ENCODE measurements at regions not wholly inside any gene's neighbourhood (a gene's known extent, or its start where the extent isn't known, plus 50 kb on each side); places are given as distances from the start of the nearest gene placed in this dataset.

GRCh38 chr2:61700464-61700863 lies 153.4 kb downstream of the FAM161A start:
- Histone ChIP-seq H3K9ac (ENCODE audit: low read length) (no peak overlapping the region), H3K4me3 (ENCODE audit: low read depth in 1 of 2, low read length in 2 of 2) (no peak overlapping the region), H3K4me1 (ENCODE audit: insufficient read depth, low read length) (peaks cover under 1% of the 10 kb centered on the region), H3K36me3 (ENCODE audit: insufficient read depth, low read length) (no peaks in the 10 kb centered on the region), H3K9me3 (ENCODE audit: low read length) (no peaks in the 10 kb centered on the region), H3K27me3 (ENCODE audit: control insufficient read depth in 1 of 2, insufficient read depth in 2 of 2, low read length in 2 of 2) (no peaks in the 10 kb centered on the region), H3K27ac (ENCODE audit: low read depth, low read length) (no peak overlapping the region)

DNA sequence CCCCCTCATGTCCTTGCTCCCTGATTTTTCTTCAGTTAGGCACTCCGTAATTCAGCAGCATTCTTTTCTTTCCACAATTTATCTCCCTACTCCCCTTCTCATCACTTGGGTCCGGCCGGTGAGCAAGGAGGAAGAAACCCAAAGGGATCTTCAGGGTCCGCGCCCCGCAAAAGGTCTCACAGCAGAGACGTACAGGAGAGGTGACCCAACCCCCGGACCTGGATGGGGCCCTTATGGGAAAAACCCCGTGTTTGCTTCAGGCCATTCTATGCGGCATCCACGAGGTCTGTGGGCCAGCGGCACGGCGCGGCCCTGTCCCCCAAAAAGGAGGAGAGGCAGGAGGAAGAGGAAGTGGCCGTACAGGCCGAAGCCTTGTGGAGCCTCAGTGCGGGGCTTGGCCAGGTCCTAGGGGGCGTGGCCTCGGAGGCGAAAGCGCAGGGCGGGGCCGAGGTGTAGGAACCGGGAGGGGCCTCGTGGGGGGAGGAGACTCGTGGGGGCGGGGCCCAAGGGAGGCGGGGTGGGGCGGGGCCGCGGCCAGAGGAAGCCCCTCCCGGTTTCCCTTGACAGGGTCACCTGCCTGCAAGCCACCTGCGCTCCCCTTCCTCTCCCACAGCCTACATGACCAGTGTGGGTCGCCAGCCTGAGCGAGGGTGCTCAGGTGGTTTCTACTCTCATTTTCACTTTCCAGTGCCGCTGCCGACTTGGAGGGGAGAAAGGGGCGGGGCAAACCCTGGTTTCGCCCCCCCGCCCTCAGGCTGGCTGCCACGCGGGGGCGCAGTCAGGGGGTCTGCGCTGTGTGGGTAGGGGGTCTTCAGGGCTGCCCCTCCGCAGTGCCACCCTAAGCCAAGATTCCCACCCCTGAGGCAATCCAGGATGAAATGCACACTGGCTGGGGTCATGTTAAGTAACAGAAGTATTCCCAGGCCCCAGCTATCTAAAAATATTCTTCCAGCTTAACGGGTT lies 156.4 kb upstream of the XPO1 start:
- no peaks in the 10 kb centered on the region for H3K27me3 ChIP-seq (ENCODE audit: control insufficient read depth in 1 of 2, insufficient read depth in 2 of 2, low read length in 2 of 2)
- H3K4me3 ChIP-seq (ENCODE audit: low read depth in 1 of 2, low read length in 2 of 2): peak overlapping the region; percentile 84 to 97
- H3K9ac ChIP-seq (ENCODE audit: low read length): peak overlapping the region; percentile 50
- no peaks in the 10 kb centered on the region for H3K36me3 ChIP-seq (ENCODE audit: insufficient read depth, low read length)
- peaks cover 11% of the 10 kb centered on the region for H3K4me1 ChIP-seq (ENCODE audit: insufficient read depth, low read length)
- no peaks in the 10 kb centered on the region for H3K9me3 ChIP-seq (ENCODE audit: low read length)
- peak overlapping the region; percentile 90 for H3K27ac ChIP-seq (ENCODE audit: low read depth, low read length)

- Histone ChIP-seq H3K27ac (ENCODE audit: low read depth, low read length) (no peak overlapping the region), H3K9ac (ENCODE audit: low read length) (no peak overlapping the region), H3K4me3 (ENCODE audit: low read depth in 1 of 2, low read length in 2 of 2) (peak overlapping the region in 1 of 2 donors; percentile 84), H3K36me3 (ENCODE audit: insufficient read depth, low read length) (no peaks in the 10 kb centered on the region), H3K27me3 (ENCODE audit: control insufficient read depth in 1 of 2, insufficient read depth in 2 of 2, low read length in 2 of 2) (no peaks in the 10 kb centered on the region), H3K9me3 (ENCODE audit: low read length) (no peaks in the 10 kb centered on the region), H3K4me1 (ENCODE audit: insufficient read depth, low read length) (peaks cover 11% of the 10 kb centered on the region)
Observed at GRCh38 chr2:61693744-61694143, 155.6 kb upstream of the XPO1 start.

DNA sequence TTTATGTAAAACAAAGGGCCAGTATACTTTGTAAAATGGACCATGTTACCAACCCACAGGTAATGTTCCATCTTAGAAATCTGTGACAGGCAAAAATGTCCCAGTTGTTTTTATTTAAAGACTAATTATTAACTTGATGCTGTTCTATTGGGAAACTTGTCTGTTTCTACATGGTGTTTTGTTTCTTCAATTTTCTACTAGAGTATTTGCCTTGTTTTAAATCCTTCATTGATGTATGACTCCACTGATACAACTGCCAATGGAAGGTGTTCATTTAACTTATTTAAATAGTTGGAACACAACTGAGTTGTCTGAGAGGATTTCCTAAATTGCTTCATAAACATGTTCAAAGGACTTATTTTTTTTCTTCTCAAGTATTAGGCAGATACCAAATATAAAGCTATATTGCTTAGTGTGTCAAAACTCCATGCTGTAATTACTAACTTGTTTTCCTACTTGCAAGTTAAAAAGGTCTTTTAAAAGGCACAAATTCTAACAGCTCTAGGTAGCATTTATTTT lies 152.0 kb upstream of the XPO1 start:
- H3K36me3 ChIP-seq (ENCODE audit: insufficient read depth, low read length): no peaks in the 10 kb centered on the region
- H3K27me3 ChIP-seq (ENCODE audit: control insufficient read depth in 1 of 2, insufficient read depth in 2 of 2, low read length in 2 of 2): no peaks in the 10 kb centered on the region
- H3K9me3 ChIP-seq (ENCODE audit: low read length): no peaks in the 10 kb centered on the region
- H3K4me3 ChIP-seq (ENCODE audit: low read depth in 1 of 2, low read length in 2 of 2): no peak overlapping the region
- no peak overlapping the region for H3K9ac ChIP-seq (ENCODE audit: low read length)
- peaks cover 7% of the 10 kb centered on the region for H3K4me1 ChIP-seq (ENCODE audit: insufficient read depth, low read length)
- H3K27ac ChIP-seq (ENCODE audit: low read depth, low read length): no peak overlapping the region

- Histone ChIP-seq H3K9ac (ENCODE audit: low read length) (no peak overlapping the region), H3K36me3 (ENCODE audit: insufficient read depth, low read length) (no peaks in the 10 kb centered on the region), H3K4me1 (ENCODE audit: insufficient read depth, low read length) (peaks cover 6% of the 10 kb centered on the region), H3K9me3 (ENCODE audit: low read length) (no peaks in the 10 kb centered on the region), H3K27ac (ENCODE audit: low read depth, low read length) (no peak overlapping the region), H3K4me3 (ENCODE audit: low read depth in 1 of 2, low read length in 2 of 2) (no peak overlapping the region), H3K27me3 (ENCODE audit: control insufficient read depth in 1 of 2, insufficient read depth in 2 of 2, low read length in 2 of 2) (no peaks in the 10 kb centered on the region)
Observed at GRCh38 chr2:61689568-61689967, 151.4 kb upstream of the XPO1 start.

DNA sequence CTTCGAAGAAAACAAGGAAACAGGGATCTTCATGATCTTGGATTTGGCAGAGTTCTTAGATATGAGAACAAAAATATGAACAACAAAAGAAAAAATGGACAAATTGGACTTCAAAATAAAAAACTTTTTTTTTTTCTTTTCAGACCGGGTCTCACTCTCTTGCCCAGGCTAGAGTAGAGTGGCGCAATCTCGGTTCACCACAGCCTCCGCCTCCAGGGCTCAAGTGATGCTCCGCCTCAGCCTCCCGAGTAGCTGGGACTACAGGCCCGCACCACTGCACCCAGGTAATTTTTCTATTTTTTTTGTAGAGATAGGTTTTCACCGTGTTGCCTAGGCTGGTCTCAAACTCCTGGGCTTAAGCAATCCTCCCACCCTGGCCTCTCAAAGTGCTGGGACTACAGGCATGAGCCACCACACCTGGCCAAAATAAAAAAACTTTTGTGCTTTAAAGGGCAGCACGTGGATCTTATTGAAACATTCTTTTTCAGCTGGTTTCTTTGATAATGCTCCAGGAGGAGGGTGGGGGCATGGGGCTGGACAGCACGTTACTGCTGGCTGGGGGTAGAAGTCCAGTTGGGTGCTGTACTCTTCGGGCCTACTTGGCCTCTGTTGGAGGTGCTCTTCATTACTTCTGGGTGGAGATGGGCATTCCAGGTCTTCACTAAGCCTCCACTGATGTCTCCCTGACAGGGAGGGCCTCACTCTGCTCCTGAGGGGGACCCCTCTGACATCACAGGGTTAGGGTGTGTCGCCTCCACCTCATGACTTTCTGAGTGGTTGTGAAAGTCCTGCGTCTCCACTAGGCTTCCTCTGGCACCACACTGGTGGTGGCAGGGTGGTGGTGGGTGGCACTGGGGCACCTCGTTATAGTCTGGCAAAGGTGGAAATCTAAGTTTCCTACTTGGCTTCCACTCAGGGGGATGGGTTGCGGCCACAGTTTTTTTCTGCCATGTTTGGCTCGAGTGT lies 150.5 kb upstream of the XPO1 start:
- no peak overlapping the region for H3K27ac ChIP-seq (ENCODE audit: low read depth, low read length)
- H3K27me3 ChIP-seq (ENCODE audit: control insufficient read depth in 1 of 2, insufficient read depth in 2 of 2, low read length in 2 of 2): no peaks in the 10 kb centered on the region
- H3K4me1 ChIP-seq (ENCODE audit: insufficient read depth, low read length): peaks cover under 1% of the 10 kb centered on the region
- H3K4me3 ChIP-seq (ENCODE audit: low read depth in 1 of 2, low read length in 2 of 2): no peak overlapping the region
- no peaks in the 10 kb centered on the region for H3K36me3 ChIP-seq (ENCODE audit: insufficient read depth, low read length)
- no peak overlapping the region for H3K9ac ChIP-seq (ENCODE audit: low read length)
- no peaks in the 10 kb centered on the region for H3K9me3 ChIP-seq (ENCODE audit: low read length)

DNA sequence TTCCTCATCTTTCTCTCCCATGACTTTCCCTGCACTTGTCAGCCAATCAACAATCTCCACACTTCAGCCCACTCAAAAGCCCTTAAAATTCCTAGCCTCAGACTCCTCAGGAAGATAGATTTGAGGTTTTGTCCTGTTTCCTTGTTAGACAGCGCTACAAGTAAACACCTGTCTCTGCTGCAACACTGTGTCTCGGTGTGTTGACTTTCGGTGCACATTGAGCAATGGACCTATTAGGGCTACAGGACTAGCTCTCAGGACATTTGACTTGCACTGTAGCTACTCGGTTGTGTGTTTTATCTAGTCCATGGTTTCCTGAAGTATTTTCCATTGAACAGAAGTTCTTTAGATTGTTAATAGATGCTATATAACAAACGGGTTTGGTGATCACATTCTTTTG lies 140.9 kb upstream of the XPO1 start:
- H3K27ac ChIP-seq (ENCODE audit: low read depth, low read length): no peak overlapping the region
- no peaks in the 10 kb centered on the region for H3K4me1 ChIP-seq (ENCODE audit: insufficient read depth, low read length)
- no peak overlapping the region for H3K4me3 ChIP-seq (ENCODE audit: low read depth in 1 of 2, low read length in 2 of 2)
- H3K36me3 ChIP-seq (ENCODE audit: insufficient read depth, low read length): no peaks in the 10 kb centered on the region
- H3K27me3 ChIP-seq (ENCODE audit: control insufficient read depth in 1 of 2, insufficient read depth in 2 of 2, low read length in 2 of 2): no peaks in the 10 kb centered on the region
- no peaks in the 10 kb centered on the region for H3K9me3 ChIP-seq (ENCODE audit: low read length)
- no peak overlapping the region for H3K9ac ChIP-seq (ENCODE audit: low read length)

- Histone ChIP-seq H3K36me3 (ENCODE audit: insufficient read depth, low read length) (no peaks in the 10 kb centered on the region), H3K4me1 (ENCODE audit: insufficient read depth, low read length) (no peaks in the 10 kb centered on the region), H3K27me3 (ENCODE audit: control insufficient read depth in 1 of 2, insufficient read depth in 2 of 2, low read length in 2 of 2) (no peaks in the 10 kb centered on the region), H3K9me3 (ENCODE audit: low read length) (no peaks in the 10 kb centered on the region), H3K27ac (ENCODE audit: low read depth, low read length) (no peak overlapping the region), H3K4me3 (ENCODE audit: low read depth in 1 of 2, low read length in 2 of 2) (no peak overlapping the region), H3K9ac (ENCODE audit: low read length) (no peak overlapping the region)
Observed at GRCh38 chr2:61677942-61678341, 139.8 kb upstream of the XPO1 start.

DNA sequence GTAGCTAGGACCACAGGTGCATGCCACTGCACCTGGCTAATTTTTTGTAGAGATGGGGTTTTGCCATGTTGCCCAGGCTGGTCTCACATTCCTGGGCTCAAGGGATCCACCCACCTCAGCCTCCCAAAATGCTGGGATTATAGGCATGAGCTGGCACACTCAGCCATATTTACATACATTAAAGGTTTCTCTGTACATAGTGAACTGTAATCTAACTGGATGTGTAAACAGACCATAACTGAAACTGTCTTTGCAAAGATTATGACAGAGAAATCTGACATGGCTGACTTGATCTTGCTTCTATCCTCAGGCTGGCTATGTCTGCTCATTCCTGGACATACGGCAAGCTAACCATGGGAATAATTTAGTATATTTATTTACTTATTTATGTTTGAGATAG lies 139.2 kb upstream of the XPO1 start:
- no peak overlapping the region for H3K9ac ChIP-seq (ENCODE audit: low read length)
- no peaks in the 10 kb centered on the region for H3K27me3 ChIP-seq (ENCODE audit: control insufficient read depth in 1 of 2, insufficient read depth in 2 of 2, low read length in 2 of 2)
- no peak overlapping the region for H3K27ac ChIP-seq (ENCODE audit: low read depth, low read length)
- no peaks in the 10 kb centered on the region for H3K9me3 ChIP-seq (ENCODE audit: low read length)
- no peaks in the 10 kb centered on the region for H3K36me3 ChIP-seq (ENCODE audit: insufficient read depth, low read length)
- no peaks in the 10 kb centered on the region for H3K4me1 ChIP-seq (ENCODE audit: insufficient read depth, low read length)
- H3K4me3 ChIP-seq (ENCODE audit: low read depth in 1 of 2, low read length in 2 of 2): no peak overlapping the region

- no peaks in the 10 kb centered on the region for H3K9me3 ChIP-seq (ENCODE audit: low read length)
- H3K9ac ChIP-seq (ENCODE audit: low read length): no peak overlapping the region
- no peak overlapping the region for H3K27ac ChIP-seq (ENCODE audit: low read depth, low read length)
- H3K36me3 ChIP-seq (ENCODE audit: insufficient read depth, low read length): no peaks in the 10 kb centered on the region
- H3K27me3 ChIP-seq (ENCODE audit: control insufficient read depth in 1 of 2, insufficient read depth in 2 of 2, low read length in 2 of 2): no peaks in the 10 kb centered on the region
- no peak overlapping the region for H3K4me3 ChIP-seq (ENCODE audit: low read depth in 1 of 2, low read length in 2 of 2)
- peaks cover 15% of the 10 kb centered on the region for H3K4me1 ChIP-seq (ENCODE audit: insufficient read depth, low read length)
Observed at GRCh38 chr2:61675204-61675603, 137.0 kb upstream of the XPO1 start.
